Caco-2 (cell line): ENCODE measurements at regions not wholly inside any gene's neighbourhood (a gene's known extent, or its start where the extent isn't known, plus 50 kb on each side); places are given as distances from the start of the nearest gene placed in this dataset.

Experiments
- BruUV-seq: library from RNA; stranded (reverse); fragments of 400-500 nt; replicated peaks from 2 replicates; lab custom pipeline; 2021; lab: Mats Ljungman, UMichigan
- CTCF ChIA-PET: fragments of 300-600 bp; sonication (Branson Sonifier 250); formaldehyde crosslinking; loops from one replicate; lab custom pipeline; 2022; ENCODE audit warnings: antibody characterized with exemption; lab: Charles Lee
- POLR2A ChIA-PET: fragments of 300-600 bp; sonication (Branson Sonifier 250); formaldehyde crosslinking; loops from one replicate; lab custom pipeline; 2022; ENCODE audit warnings: antibody characterized with exemption; lab: Charles Lee
- DNase-seq, 2 experiments: peaks; one replicate each; pipeline versions ENCODE4 v3.0.0 to v3.0.0-alpha.2; 2020 to 2022
- H3K27me3 ChIP-seq: replicated peaks from 2 replicates; pipeline ENCODE4 v1.6.0; 2011; ENCODE audit warnings: low read length; ENCODE audit not compliant: control insufficient read depth, insufficient read depth
- H3K36me3 ChIP-seq: 2 replicates; pipeline ENCODE4 v1.5.1; 2011; ENCODE audit warnings: low read length; ENCODE audit not compliant: control insufficient read depth, insufficient read depth
- H3K4me1 ChIP-seq: fragments of 250-450 bp; sonication (Bioruptor Pico); 2 replicates; pipeline ENCODE4 v1.5.1; 2020; ENCODE audit warnings: mild to moderate bottlenecking
- H3K4me3 ChIP-seq: 2 replicates; pipeline ENCODE4 v1.5.1; 2011; ENCODE audit warnings: low read depth, mild to moderate bottlenecking, control low read depth, low read length
- H3K9me3 ChIP-seq: fragments of 250-450 bp; sonication (Bioruptor Pico); 2 replicates; pipeline ENCODE4 v1.5.1; 2020; ENCODE audit warnings: mild to moderate bottlenecking, moderate library complexity
- H3K27ac Mint-ChIP-seq: one replicate; pipeline ENCODE4 v1.8.0; 2022; ENCODE audit warnings: mixed read lengths; ENCODE audit not compliant: unreplicated experiment
- H3K27me3 Mint-ChIP-seq: one replicate; pipeline ENCODE4 v1.8.0; 2022; ENCODE audit warnings: mixed read lengths; ENCODE audit not compliant: insufficient read depth, unreplicated experiment
- H3K36me3 Mint-ChIP-seq: one replicate; pipeline ENCODE4 v1.8.0; 2022; ENCODE audit warnings: mild to moderate bottlenecking, mixed read lengths; ENCODE audit not compliant: insufficient read depth, unreplicated experiment
- H3K4me1 Mint-ChIP-seq: one replicate; pipeline ENCODE4 v1.8.0; 2022; ENCODE audit warnings: low read depth, mixed read lengths; ENCODE audit not compliant: unreplicated experiment
- H3K4me3 Mint-ChIP-seq: one replicate; pipeline ENCODE4 v1.8.0; 2022; ENCODE audit warnings: mild to moderate bottlenecking, moderate library complexity, mixed read lengths; ENCODE audit not compliant: unreplicated experiment
- H3K9me3 Mint-ChIP-seq: one replicate; pipeline ENCODE4 v1.8.0; 2022; ENCODE audit warnings: mixed read lengths; ENCODE audit not compliant: unreplicated experiment
- intact Hi-C: fragments of 100-400 bp; cut with micrococcal nuclease; formaldehyde crosslinking; loops from one replicate; pipeline ENCODE4 v1.10.0; 2022; ENCODE audit not compliant: unreplicated experiment
- TF ChIP-seq, protein P1 (sequence below), 2 experiments: fragments of 200-600 bp in 1 of 2; IDR thresholded peaks; 1 replicate in 1 of 2; 2 replicates in 1 of 2; pipeline versions ENCODE4 v1.5.1 to v1.8.0; 2011 to 2022; ENCODE audit warnings: antibody characterized with exemption in 1 of 2, control low read depth in 1 of 2, inconsistent platforms in 1 of 2, low read depth in 1 of 2, low read length in 1 of 2, mild to moderate bottlenecking in 1 of 2, moderate library complexity in 1 of 2; ENCODE audit not compliant: insufficient read depth in 1 of 2, severe bottlenecking in 1 of 2, unreplicated experiment in 1 of 2

DNA sequence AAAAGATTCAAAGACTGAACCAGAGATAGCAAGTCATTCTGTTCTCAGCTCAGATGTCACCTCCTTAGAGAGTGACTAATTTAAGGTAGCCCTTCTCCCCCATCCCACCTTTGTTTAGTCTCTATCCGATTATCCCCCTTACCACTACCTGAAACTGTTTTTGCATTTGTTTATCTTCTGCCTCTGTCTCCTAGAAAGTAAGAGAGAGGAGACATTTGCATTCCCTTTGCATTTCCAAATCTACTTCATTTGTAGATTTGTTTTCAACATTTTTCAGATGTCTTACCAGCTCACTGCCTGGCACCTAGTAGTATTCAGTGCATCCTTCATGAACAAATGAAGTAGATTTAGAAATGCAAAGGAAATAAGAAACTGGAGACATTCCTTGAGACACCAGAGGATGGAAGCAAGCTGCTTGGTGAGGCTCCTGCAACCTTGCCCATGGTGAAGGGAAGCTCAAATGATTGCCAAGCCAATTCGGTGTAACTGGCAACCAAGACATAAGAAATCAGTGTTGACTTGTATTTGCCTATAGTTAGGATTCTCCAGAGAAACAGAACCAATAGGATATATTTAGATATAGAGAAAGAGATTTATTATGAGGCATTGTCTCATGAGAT lies 385.7 kb downstream of the STK39 start:
- TF ChIP-seq, protein P1, sequence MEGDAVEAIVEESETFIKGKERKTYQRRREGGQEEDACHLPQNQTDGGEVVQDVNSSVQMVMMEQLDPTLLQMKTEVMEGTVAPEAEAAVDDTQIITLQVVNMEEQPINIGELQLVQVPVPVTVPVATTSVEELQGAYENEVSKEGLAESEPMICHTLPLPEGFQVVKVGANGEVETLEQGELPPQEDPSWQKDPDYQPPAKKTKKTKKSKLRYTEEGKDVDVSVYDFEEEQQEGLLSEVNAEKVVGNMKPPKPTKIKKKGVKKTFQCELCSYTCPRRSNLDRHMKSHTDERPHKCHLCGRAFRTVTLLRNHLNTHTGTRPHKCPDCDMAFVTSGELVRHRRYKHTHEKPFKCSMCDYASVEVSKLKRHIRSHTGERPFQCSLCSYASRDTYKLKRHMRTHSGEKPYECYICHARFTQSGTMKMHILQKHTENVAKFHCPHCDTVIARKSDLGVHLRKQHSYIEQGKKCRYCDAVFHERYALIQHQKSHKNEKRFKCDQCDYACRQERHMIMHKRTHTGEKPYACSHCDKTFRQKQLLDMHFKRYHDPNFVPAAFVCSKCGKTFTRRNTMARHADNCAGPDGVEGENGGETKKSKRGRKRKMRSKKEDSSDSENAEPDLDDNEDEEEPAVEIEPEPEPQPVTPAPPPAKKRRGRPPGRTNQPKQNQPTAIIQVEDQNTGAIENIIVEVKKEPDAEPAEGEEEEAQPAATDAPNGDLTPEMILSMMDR (IDR thresholded peaks at IDR 0.05; ENCODE audit: insufficient read depth in 1 of 2, low read depth in 1 of 2, low read length in 1 of 2, severe bottlenecking in 1 of 2, unreplicated experiment in 1 of 2) = no peak
- Mint-ChIP-seq H3K9me3 (peaks cover 13% of the 10 kb centered on the region), H3K4me1 (no peaks in the 10 kb centered on the region), H3K27ac (no peak overlapping the region), H3K36me3 (no peaks in the 10 kb centered on the region), H3K4me3 (no peak overlapping the region), H3K27me3 (peaks cover 7% of the 10 kb centered on the region)
- no peaks in the 10 kb centered on the region for H3K36me3 ChIP-seq
- no peaks in the 10 kb centered on the region for H3K4me1 ChIP-seq
- BruUV-seq = no TSS peak
- POLR2A ChIA-PET = no interaction called here
- CTCF ChIA-PET = no interaction called here
- no peak overlapping the region for H3K4me3 ChIP-seq
- H3K9me3 ChIP-seq = no peaks in the 10 kb centered on the region
- DNase-seq = no peak
- no peaks in the 10 kb centered on the region for H3K27me3 ChIP-seq
- intact Hi-C loops = no loop called here

DNA sequence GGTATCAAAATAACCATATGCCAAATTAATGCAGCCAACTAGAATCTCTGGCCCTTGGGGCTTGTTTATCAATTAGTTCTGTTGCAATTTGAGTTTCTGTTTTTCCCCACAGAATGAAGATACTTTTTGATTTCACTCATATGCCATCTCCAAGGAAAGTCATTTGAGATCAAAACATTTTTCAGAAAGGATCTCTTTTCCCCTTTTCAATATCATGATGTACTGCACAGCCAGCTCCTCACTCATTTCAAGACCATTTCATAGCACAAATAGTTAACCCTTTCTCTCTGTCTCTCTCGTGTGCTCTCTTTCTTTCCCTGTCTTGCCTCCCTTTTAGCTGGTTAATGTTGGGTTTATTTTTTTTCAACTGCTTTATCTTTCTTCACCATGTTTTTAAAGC lies 387.3 kb downstream of the STK39 start:
- no peak for DNase-seq
- H3K27me3 Mint-ChIP-seq = peaks cover 7% of the 10 kb centered on the region
- TF ChIP-seq, protein P1 (IDR thresholded peaks at IDR 0.05; ENCODE audit: insufficient read depth in 1 of 2, low read depth in 1 of 2, low read length in 1 of 2, severe bottlenecking in 1 of 2, unreplicated experiment in 1 of 2) = no peak
- Histone ChIP-seq H3K9me3 (no peaks in the 10 kb centered on the region), H3K27me3 (no peaks in the 10 kb centered on the region), H3K4me3 (no peak overlapping the region), H3K4me1 (no peaks in the 10 kb centered on the region), H3K36me3 (no peaks in the 10 kb centered on the region)
- no peaks in the 10 kb centered on the region for H3K9me3 Mint-ChIP-seq
- intact Hi-C loops = no loop called here
- CTCF ChIA-PET = no interaction called here
- POLR2A ChIA-PET = no interaction called here
- BruUV-seq = no TSS peak
- no peak overlapping the region for H3K27ac Mint-ChIP-seq
- no peaks in the 10 kb centered on the region for H3K4me1 Mint-ChIP-seq
- H3K4me3 Mint-ChIP-seq = no peak overlapping the region
- H3K36me3 Mint-ChIP-seq = no peaks in the 10 kb centered on the region

DNA sequence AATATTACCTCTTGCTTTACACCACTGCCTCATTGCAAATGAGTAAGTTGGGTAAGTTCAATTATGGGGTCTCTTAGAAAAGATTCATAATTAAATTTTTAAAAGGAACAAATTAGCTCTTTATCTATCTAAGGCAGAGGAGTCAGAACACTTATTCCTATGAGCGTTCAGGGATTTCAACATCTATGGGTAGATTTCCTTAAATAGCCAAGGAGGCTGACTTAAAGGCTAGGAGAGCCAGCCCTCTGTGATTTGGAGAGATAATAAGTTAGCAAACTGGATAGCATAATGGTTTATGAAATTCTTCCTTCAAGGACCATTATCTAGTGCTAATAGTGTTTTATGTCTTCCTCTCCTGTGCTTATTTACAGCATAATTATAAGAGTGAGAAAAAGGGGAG lies 387.7 kb downstream of the STK39 start:
- intact Hi-C loops = no loop called here
- H3K36me3 ChIP-seq = no peaks in the 10 kb centered on the region
- no peaks in the 10 kb centered on the region for H3K27me3 ChIP-seq
- no peak overlapping the region for H3K27ac Mint-ChIP-seq
- TF ChIP-seq, protein P1 (IDR thresholded peaks at IDR 0.05; ENCODE audit: insufficient read depth in 1 of 2, low read depth in 1 of 2, low read length in 1 of 2, severe bottlenecking in 1 of 2, unreplicated experiment in 1 of 2) = no peak
- peaks cover 7% of the 10 kb centered on the region for H3K27me3 Mint-ChIP-seq
- no peaks in the 10 kb centered on the region for H3K4me1 Mint-ChIP-seq
- no peaks in the 10 kb centered on the region for H3K9me3 Mint-ChIP-seq
- H3K4me3 Mint-ChIP-seq = no peak overlapping the region
- no peak overlapping the region for H3K4me3 ChIP-seq
- ChIA-PET POLR2A (no interaction called here), CTCF (no interaction called here)
- H3K4me1 ChIP-seq = no peaks in the 10 kb centered on the region
- DNase-seq = no peak
- H3K36me3 Mint-ChIP-seq = no peaks in the 10 kb centered on the region
- H3K9me3 ChIP-seq = no peaks in the 10 kb centered on the region
- no TSS peak for BruUV-seq
